ENCODE measurements at regions not wholly inside any gene's neighbourhood (a gene's known extent, or its start where the extent isn't known, plus 50 kb on each side); places are given as distances from the start of the nearest gene placed in this dataset.
A peak's percentile ranks its signal among the peaks of the same experiment; 100 is the strongest.

DNA sequence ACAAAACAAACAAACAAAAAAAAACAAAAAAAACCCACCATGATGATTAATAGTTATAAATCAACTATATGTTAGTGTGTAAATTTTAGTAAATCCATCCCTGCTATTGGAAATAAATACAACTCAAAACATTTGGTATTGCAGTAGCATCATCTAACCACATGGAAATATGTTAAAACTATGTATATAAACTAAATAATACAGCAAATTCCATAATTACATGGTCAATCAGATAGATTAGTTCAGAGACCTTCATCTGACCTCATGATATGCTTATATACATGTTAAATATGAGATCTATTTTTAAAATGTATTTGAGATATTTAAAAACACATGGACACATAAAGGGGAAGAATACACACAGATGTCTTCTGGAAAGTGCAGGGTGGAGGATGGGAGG lies 384.2 kb downstream of the TMX3 start:
- DNase-seq: no peak

DNA sequence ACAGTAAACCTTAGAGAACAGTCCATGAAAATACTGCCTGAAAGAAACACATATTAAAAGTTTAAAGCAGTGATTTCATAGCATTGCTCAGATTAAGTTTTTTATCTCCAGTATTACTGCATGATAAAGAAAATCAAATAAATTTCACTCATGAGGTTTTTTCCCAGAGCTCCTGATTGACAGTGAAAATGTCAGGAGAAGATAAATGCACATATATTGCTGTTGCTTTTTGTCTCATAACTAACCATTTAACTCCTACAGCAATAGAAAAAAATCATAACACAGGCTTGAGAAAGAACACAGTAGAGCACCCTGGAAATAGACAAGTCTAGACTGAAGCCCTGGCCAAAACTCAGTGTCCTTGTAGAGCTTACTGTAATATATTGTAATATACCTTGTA lies 391.0 kb downstream of the TMX3 start:
- DNase-seq: no peak

DNA sequence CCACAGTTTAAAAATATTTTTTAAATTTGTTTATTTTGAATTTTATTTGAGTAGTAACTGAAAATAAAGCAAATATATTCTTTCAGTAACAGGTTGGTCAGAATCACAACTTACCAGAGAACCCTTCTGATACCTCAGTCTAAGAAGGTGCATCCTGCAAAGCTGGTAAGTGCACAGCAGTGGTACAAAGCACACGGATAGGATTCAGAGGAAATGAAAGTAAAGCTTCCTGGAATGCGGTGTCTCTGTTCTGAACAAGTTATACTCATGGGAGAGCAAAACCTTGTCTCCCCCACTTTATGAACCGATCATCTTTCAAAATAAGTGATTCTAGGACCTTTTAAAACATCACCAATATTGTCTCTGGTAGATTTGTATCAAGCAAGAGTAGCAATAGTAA lies 398.3 kb downstream of the TMX3 start:
- DNase-seq: no peak

DNA sequence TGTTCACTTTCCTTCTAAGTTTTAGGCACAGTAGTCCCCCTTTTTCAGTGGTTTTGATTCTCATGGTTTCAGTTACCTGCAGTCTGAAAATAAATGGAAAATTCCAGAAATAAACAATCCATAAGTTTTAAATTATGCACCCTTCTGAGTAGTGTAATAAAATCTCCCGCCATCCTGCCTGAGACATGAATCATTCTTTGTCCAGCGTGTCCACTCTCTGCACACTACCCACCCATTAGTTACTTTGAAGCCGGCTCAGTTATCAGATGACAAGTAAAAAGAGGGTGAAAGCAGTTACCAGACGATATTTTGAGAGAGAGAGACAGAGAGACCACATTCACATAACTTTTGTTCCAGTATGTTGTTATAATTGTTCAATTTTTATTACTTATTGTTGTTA lies 400.5 kb downstream of the TMX3 start:
- DNase-seq: no peak

DNA sequence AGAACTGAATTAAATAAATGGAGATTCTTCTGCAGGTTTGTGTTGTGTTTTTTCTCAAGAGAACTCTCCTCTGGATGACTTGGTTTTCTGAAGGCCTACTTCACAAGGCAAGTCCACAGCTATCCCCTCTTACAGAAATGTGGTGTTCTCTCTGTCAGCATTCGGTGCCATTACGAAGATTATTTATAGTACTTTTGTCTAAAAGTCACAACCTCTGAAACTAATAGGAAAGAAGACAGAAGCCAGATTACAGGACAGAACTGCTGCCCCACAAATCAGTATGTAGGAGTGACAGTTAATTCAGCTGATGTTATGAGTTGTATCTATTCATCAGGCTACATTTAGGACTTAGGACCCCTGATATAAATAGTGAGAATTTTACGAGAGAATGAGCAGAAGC lies 413.5 kb downstream of the TMX3 start:
- no peak for DNase-seq

DNA sequence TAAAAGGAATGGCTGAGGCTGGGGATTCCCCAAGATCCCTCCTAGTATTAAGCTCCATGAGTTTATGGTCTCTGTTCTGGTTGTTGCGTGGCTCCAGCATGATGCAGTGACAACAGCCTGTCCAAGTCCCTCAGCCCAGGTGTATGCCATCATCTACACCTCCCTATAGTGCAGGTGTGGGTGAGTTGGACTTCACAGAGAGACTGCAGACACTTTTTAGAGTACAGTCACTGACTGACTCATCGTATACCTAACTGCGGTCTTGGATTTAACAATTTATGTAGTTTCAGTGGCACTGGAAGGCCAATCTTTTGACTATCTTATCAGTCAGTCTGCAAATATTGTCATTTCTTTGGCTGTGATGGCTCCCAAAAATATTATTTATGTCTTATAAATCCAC lies 415.0 kb downstream of the TMX3 start:
- DNase-seq: no peak

DNA sequence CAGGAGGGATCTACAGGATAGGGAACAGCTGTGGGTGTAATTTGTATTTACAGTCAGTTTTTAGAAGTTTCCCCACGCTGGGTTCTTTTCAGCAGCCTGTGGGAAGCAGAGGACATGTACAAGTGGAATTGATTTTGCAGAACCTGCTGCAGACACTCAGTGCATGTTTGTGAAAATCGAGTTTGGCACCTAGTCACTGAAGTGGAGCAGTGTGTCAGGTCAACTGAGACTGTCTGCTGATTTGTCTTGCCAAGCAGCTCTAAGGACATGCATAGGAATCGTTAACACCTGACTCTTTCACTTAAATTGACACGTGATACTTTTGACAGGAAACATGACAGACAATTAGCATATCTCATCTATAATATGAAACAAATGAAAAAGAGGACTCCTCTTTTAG lies 416.6 kb downstream of the TMX3 start:
- DNase-seq: no peak

DNA sequence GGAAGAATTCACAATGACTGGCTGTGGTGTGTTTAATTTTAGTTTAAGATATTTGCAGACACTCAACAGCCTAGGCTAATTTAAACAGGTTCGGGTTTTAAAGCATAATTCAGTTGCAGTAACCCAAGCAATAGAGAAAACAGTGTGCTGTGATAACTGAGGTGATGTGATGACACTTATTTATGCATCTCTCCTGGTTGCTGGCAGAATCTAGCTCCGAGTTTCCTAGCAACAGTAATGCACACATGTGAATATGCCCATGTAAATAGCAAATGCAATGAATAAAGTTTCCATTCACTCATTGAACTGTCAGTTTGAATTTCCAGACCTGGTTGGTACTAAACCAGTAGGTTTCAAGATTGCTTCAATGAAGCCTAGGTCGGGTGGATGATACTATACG lies 426.5 kb downstream of the TMX3 start:
- DNase-seq: no peak

DNA sequence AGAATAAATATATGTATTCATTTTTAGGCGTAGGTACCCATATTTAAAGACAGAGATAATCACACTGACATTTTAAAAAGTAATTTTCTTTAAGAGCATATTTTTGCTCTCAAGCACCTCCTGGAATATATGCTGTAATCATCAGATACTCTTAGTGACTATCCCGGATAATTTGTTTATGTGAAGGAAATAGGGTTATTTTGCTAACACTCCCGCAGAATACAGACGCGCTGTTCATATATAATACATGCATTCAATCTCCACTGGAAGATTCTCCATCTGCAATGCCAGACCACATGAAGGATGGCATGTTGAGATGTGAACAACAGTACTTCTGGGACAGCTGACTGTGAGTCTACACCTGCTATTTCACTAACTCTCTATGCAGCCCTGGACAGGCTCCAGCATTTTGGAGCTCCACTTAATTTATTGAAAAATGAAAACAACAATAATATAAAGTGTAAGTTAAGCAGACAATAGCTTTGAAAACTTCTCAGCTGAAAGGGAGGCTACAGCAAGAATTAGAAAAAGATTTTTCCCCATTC lies 430.6 kb downstream of the TMX3 start:
- DNase-seq: no peak

DNA sequence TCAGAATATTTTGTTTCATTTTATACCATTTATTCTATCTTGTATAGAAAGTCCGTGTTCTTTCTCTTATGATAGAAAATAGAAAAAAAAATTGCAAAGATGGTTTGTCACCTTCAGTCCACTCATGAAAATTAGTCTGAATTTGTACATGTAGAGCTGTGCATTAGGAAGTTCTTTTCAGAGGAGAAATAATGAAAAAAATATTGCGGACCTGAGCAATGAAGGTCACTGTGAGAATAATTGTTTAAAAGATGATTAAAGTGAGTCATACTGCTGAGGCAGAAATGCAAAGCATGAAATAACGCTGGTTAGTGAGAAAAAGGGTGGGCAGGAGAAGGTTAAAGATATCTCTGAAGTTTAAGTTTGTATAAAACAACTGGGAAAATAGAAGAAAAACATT lies 431.1 kb downstream of the TMX3 start:
- no peak for DNase-seq

DNA sequence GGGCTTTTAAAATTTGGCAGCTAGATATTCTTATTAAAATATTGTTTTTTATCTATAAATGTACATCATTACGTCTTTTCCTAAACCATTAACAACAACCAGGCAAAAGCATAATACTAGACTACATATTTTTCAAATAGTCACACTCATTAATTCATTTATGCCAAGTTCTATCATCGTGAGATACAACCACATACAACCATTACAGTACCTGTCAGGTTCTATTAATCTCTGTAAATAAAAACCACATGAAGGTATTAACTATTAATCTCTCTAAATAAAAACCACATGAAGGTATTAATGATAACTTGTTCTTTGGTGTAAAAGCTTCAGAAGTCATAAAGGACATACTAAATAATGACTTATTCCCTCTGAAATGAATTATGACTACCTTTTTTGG lies 432.7 kb downstream of the TMX3 start:
- no peak for DNase-seq

DNA sequence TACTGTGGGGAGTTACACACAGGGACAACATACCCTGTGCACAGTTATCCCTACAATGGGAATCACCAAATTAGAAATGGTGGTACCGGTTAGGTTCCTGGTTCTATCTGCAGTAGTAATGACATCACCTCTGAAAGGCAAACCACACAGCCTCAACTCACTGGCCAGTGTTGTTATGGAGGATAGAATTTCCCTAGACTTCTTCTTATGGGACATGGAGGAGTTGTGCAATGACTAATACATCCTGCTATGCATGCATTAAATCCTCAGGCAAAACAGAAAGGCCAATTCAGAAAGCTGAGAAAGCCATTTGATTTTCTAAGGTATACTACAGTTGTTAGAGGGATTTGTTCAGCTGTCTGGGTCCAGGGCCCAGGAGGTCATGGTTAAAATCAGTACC lies 439.3 kb downstream of the TMX3 start:
- no peak for DNase-seq

DNA sequence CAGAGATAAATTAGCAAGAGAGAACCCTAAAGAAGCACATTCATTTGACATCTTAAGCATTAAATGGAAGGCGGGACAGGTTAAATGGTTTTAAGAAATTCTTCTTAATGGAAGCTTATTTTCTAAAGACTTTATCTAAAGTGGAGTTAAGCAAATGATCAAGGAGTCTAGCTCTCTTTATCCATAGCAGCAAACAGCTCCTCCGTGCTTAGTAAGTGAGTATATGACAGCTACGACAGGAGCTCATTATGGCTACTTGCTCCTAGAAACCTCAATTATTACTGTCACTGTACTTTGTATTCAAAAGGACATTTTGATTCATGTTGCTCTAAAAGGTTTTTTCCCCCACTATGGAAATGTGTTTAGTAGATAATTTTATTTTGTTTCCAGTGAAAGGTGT lies 444.9 kb downstream of the TMX3 start:
- no peak for DNase-seq

DNA sequence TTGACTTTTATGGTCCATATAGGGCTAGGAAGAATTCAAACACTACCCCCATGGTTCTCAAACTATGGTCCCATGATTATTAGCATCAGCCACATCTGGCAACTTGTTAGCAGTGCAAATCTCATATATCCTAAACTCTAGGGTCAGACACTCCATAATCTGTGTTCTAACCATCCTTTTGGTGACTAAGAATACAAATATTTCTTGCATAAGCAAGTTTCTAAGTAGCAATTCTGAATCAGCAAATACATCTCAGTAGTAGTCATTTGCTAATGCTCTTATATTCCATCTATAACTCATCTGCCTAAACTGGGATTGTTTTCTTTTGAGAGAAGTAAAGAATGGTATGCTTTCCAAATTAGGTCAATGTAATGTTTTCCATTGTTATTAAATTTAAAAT lies 447.3 kb downstream of the TMX3 start:
- no peak for DNase-seq

DNA sequence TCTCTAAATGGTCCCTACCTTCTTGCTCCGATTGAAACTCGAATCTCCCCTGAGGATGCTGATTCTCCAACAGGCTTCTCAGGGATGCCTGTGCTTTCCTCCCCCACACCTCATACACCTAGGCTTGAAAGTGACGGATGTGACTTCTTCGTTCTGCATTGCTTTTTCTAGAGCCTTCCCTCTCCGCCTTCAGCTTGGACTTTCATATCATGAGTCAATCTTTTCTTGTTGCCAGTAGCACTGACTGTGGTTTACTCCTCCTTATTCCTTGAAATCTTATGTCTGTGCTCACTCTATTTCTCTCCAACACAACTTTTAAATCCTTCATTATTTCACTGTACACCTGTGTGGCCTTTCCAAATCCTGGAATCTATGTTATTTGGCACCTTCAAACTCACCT lies 451.4 kb downstream of the TMX3 start:
- DNase-seq: no peak

DNA sequence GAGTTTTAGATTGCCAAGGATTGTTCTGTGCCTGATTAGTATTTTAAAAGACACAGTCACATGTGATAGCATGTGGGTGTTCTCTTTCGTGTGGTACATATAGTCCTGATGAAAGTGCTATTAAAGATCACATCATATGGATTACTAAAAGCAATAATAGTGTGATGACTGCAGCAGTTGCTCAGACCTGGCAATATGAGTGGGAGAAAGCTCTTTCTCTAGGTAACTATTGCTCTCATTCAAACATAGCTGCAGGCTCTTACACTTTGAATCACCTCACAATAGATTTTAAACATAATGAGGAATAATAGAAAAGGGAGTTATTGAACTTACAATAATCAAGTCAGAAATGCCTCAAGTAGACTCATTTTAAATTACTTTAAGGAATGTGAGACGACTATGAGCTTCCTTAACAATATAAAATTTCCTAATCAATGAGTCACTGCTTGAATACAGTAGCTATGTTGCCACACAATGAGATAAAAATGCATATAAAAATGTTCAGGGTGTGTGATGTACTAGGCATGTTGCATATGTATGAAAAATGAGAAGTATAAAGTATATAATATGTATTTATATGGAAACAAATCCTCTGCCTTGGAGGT lies 452.1 kb downstream of the TMX3 start:
- no peak for DNase-seq

DNA sequence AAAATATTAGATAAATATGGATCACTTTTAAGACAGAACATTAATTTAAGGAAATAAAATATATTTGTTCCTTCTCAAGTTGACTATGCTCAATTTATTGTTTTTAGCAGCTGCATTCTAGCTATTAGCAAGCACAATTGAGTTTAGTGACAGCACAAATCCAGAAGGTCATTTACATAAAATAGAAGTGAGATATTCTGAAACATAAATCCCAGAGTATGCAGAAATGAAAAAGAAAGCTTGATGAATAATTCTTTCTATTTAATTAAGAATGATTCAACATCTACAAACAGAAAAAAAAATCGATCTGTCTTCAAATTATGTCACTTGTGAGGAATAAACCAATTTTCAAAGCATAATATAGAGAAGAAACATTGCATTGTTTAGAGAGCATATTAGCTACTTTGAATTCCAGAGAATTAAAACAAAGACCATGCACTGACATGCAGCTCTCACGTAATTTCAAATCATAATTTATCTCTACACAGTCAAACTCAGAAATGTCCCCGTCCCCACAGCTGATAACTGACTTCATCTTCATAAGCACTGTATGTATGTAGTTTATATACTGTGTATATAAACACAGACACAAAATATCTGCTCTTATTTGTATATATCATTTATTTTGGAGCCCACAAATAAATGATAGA lies 458.4 kb downstream of the TMX3 start:
- DNase-seq: no peak

DNA sequence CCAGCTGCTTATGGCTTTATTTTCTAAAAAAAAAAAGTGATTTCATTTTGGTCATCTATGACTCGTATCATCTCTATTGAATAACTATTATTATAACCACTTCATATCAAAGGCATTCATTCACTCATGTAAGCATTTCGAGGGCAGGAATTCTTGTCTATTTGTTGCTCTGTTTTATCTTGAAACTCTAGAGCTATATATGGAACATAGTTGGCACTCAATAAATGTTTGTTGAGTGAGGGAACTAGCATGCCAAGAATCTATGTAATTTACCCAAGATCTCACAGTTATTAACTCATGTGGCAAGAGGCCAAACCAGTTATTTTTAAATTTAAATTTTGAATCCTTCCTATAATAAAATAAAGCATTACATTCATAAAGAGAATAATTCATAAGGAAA lies 470.1 kb downstream of the TMX3 start:
- no peak for DNase-seq

DNA sequence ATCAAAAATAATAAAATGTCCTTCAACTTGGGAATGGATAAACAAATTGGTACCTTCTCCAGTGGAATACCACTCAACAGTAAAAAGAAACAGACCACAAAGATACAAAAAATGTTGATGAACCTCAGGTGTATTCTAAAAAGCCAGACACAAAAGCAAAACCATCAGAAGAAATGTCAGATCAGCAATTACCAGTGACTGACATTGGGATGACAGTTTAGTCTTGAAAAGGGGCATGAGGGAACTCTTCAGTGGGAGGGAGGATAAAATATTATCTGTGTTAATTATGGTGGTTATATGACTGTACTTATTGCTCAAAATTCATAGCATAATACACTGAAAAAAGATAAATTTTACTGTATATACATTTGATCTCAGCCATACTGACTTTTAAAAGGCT lies 473.0 kb downstream of the TMX3 start:
- no peak for DNase-seq

DNA sequence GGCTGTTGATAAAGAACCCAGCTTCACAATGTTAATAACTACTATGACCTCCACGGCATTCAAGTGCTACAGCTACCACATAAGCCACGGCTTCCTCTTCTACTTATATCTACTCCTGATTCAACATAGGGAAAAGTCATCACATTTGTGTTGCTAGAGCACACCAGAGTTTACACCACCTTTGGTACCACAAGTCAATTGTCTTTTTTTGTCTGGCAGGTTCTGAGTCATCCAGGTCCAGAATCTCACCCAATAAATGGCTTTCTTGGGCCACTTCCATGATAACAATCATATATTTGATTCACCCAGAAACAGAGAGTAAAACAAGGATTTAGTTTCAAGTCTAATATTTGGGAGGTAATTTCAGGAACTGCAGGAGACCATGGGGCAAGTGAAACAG lies 480.2 kb downstream of the TMX3 start:
- DNase-seq: no peak

DNA sequence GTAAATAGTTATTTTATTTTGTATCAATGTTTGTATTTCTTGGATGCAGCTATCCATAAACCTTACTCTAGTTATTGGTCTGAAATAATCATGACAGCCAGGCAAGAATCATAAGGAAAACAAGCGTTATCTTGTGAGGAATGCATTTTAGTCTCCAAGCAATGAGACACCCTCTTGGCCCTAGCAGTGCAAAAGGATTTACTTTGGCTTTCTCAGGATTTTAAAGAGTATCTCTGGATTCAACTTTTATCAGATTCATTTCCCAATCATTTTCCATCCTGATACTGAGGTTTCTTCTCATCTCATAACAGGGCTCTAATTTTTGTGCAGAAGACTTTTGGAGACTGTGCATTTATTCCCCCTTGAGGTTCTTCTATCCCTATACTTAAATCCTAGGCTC lies 480.8 kb downstream of the TMX3 start:
- no peak for DNase-seq

DNA sequence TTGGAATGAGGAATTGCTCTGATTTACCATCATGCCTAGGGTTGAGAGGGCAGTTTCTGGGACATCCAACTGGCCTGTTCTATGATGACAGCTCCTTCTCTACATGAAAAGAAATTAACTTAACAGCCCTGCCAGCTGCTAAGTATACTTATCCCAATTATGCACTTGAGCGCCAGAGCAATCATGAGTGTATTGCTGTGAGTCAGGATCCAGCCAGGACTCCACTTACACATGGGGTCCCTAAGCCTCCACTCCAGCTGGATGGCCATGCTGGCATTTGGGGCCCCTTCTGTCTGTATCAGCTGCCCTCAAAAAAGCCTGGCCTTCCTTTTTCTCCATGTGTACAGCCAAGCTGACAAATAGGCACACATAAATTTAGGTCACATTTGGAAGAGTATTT lies 481.9 kb downstream of the TMX3 start:
- DNase-seq: peak; percentile 96

DNA sequence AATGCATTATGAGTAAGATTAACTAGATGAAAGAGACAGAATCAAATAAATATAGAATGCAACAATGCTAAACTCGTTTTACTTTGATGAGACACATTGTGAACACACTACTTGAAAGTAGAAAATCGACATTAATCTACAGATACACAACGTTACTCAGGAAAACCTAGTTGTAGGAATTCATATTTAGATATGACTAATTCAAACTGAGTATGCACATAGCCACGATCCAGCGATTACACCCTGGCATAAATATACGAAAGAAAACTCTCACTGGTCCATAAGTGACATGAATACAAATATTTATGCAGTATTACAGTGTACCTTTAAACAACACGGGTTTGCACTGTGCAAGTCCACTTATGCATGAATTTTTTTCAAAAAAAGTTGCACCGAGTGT lies 485.6 kb downstream of the TMX3 start:
- no peak for DNase-seq

DNA sequence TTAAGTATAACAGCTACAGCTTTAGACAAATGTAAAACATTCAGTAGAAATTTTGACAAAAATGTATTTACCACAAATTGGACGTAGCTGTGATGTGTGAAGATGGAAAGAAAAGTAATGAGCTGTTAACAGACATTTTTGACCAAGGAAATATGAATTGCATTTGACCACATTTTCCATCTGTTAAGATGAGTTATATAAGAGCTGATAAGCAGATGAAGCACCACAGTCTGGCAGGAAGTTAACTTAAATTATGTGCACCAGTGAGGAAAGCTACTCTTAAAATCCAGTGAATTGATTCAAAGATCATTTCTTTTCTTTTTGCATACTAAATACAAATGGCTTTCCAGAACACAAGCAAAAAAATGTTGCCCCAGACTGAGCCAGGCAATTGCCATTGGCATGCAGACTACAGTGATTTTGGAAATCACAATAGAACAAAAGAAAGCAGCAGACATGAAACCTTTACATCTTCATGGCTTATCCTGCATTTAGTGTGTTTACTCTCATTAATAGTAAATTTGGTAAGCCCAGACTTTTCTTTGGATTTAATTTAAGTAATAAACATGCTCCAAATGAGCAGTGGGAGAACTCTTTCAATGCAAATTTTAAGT lies 493.7 kb downstream of the TMX3 start:
- no peak for DNase-seq

DNA sequence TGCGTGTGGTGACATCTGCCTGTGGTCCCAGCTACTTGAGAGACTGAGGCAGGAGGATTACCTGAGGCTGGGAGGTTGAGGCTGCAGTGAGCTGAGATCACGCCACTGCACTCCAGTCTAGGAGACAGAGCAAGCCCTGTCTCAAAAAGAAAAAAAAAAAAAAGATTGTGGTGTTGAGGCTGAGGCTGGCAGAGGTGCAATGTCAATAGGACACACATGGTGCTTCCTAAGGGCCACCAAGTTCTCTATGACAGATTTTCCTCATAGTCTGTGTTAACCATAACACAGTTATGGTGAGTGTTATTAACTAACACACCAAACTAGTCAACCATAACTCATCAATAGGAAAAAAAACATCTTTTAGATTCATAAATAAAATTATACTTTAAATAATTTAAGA lies 494.4 kb downstream of the TMX3 start:
- DNase-seq: no peak

All from NCI-H524 treated with DMSO at 0.1 percent for 48 hours (cell line).